ENCODE measurements at regions not wholly inside any gene's neighbourhood (a gene's known extent, or its start where the extent isn't known, plus 50 kb on each side); places are given as distances from the start of the nearest gene placed in this dataset.
"Not testable (repeated sequence)": the region's sequence is repeated elsewhere in the genome, so short reads cannot be mapped to it uniquely, and the experiment has no call there.

DNA sequence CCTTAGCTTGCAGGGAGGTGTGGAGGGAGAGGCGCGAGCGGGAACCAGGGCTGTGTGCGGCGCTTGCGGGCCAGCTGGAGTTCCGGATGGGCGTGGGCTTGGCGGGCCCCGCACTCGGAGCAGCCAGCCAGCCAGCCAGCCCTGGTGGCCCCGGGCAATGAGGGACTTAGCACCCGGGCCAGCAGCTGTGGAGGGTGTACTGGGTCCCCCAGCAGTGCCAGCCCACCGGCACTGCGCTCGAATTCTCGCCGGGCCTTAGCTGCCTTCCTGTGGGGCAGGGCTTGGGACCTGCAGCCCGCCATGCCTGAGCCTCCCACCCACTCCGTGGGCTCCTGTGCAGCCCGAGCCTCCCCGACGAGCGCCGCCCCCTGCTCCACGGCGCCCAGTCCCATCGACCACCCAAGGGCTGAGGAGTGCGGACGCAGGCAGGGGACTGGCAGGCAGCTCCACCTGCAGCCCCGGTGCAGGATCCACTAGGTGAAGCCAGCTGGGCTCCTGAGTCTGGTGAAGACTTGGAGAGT is 462.2 kb downstream of the ACTL7B start:
- not testable (repeated sequence) for DNase-seq

DNA sequence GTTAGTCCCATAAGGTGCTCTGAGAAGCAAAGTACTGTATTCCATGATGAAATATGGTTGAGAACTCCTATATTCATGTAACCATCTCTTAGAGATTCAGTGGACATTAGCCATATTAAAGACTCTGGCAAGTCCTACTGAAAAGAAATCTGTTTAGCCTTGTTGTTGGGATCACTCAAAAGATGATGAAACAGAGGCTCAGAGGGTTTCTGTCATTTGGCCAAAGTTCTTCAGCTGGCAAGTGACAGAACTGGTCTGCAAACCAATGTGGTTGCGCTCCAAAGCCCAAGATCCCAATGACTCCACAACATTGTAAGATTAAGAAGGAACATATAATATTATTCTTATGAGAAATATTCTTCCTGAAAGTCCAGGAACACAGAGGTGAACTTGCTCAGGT is 462.9 kb downstream of the ACTL7B start:
- DNase-seq, result no peak

DNA sequence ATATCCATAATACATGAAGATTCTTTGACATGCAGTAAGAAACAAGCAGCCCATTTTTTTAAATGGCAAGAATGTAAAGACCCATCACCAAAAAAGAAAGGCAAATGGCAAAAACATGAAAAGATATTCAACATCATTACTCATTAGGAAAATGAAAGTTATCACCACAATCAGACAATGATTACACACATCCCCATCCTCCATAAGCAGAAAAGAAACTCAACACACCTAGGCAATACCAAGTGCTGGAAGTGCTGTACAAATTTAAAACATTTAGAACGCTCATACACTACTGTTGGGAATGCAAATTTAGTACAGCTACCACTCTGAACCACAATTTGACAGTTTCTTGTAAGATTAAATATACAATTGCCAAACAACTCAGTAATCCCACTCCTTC is 466.7 kb downstream of the ACTL7B start:
- DNase-seq, result no peak

DNA sequence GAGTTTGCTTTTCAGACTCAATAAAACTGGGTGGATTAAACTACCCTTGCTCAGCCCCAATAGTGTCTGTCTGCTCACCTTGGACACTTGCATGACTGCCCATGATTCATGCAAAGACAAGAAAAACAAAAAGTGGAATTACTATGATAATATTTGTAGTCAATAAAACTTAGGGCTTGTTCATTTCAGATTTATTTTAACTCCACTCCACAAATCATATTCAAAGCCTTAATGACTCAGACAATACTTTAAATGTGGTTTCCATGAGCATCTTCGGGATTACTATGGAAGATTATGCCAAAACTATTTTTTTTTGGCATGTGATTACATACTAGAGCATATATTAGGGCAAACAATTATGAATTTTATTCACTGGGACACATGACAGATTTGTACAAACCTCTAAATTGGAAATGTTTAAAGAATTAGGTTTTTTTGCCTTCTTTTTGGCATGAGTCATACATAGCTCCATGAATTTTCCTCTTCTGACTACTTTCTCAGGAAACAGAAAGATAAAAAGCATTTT is 468.9 kb downstream of the ACTL7B start:
- DNase-seq, result no peak

DNA sequence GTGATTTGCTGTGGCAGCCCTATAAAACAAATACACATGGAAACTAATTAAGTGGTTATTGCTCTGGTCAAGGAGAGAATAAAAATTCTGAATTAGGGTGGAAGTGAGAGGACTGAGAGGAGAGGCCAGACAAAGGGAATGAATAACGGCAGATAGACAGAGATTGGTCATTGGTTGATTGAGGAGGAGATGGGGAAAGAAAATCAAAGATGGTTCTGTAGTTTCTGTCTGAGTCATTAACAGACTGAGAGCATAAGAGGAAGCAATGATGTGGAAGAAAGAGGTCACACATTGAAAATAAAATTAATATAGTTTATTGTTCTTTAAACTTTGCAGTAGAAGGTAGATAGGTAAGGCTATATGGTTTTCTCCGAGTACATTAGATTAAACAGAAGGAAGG is 469.8 kb downstream of the ACTL7B start:
- DNase-seq, result no peak

DNA sequence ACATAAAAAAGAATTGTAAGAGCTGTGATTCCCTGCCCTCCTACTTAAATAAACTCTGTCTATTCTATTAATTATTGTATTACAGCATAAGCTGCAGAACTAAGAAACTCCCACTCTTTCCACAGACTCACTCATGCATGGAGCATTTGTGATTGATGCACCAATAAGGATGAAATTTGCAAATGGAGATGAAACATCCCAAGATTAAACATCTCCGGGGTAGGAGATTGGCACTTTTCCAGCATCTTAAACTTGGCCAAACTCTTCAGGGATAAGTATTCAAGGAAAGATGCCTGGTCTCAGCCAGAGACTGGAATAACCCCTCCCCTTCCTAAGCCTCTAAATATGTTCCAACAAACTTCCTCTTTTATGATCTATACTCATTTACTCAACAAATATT is 472.0 kb downstream of the ACTL7B start:
- DNase-seq, result no peak

DNA sequence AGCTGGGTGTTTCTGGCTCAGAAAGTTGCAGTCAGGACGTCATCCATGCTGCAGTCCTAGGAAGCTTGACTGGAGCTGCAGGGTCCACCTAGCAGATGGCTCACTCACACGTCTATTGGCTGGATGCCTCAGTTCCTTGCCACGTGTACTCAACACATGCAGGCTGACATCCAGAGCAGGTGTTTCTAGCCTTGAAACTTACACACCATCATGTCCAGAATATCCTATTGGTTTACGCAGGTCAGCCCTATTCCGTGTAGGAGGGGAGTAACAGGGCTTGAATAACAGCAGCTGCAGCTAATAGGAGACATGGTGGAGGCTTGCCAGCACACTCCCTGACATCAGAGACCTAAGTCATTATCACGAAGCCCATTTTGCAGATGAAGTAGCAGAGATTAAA is 473.5 kb downstream of the ACTL7B start:
- DNase-seq, result no peak

DNA sequence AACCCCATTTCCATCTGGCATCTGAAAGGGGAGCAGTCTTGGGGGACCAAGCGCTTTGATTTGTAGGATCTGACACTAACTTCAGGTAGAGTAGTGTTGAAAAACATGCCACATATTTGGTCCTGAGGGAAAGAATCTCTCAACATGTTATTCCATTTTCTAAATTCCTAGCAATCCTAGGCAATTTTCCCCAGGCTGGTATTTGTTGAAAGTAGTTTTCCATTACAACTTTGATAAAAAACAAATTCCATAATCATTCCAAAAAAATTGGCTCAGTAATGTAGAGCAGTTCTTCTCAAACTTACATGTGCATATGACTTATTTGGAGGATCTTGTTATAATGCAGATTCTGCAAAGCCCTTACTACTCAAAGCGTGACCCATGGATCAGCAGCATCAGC is 477.9 kb downstream of the ACTL7B start:
- no peak for DNase-seq

DNA sequence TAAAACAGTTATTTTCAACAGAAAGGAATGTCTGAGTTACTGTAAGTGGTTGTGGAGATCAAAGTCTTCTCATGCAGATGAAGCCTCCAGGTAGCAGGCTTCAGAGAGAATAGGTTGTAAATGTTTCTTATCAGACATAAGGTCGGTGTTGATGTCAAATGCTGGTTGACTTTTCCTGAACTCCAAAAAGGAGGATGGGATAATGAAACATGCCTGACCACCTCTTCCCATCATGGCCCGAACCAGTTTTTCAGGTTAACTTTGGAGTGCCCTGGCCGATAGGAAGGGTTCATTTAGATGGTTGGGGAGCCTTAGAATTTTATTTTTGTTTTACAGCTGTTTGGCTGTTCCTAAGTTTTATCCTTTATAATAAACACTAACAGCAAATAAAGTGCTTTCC is 478.4 kb downstream of the ACTL7B start:
- DNase-seq, result no peak

DNA sequence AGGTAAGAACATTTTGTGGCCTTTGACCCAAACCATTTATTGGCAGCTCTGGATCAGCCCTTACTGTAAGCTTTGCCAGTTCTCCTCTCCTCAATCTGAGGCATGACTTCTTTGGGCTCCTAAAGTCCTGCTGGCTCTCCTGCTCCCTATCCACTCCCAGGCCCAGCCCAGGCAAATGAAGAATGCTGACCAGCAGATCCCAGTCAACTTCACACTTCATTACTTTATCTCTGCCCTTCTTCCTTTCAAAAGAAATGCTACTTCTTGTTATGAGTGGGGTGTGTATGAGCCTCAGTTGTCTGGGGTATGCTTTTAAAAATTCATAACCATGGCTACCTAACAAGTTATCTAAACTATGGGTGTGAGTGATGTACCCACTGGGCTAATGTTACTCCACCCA is 479.6 kb downstream of the ACTL7B start:
- DNase-seq, result no peak

DNA sequence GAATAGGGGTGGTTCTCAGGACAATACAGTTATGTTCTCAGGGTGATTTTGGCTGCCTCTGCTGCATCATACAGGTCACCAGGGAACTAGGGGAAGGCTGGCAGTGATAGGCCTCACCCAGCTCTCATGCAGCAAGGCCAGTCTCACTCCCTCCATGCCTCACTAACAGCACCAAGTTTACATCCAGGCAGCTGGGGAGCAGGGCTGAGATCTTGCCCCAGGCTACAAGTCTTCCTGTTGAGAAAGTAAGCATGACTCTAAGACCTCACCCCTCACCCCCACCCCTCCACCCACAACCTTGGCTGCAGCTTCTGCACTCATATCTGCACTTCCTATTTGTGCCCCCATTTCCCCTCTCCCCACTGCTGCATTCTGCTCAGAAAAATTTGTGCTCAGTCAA is 481.2 kb downstream of the ACTL7B start:
- DNase-seq, result no peak

DNA sequence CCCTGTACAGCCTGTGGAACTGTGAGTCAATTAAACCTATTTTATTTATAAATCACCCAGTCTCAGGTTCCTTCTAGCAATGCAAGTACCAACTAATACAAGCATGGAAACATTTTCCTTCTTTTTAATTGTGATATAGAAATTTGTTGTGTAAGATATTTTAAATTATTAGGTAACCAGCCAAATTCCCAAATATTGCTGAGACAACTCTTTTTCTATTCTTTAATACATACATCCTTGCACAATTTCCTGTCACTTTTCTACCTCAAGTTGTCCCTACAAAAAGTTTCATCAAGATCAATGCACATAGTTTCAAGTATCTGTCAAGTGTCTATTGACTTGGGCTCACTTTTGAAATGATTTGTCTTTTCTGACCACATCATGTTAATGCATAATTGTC is 488.6 kb downstream of the ACTL7B start:
- DNase-seq, result no peak

DNA sequence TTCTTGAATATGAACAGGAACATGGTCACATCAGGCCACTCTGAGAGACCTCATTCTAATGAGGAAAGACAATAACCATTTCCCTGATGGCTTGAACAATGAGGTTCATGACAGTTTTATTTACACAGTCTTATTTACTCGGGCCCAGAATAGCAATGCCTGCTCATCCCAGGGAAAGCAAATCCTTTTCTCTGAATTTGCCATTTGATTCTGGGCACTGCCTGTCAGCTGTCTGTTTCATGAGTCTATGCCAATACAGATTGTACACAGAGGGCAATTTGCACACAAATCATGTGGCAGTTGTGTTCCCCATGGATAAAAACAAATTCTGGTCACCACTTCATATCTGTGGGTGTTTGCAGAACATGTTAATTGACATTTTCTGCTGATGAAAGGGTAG is 492.5 kb downstream of the ACTL7B start:
- no peak for DNase-seq

DNA sequence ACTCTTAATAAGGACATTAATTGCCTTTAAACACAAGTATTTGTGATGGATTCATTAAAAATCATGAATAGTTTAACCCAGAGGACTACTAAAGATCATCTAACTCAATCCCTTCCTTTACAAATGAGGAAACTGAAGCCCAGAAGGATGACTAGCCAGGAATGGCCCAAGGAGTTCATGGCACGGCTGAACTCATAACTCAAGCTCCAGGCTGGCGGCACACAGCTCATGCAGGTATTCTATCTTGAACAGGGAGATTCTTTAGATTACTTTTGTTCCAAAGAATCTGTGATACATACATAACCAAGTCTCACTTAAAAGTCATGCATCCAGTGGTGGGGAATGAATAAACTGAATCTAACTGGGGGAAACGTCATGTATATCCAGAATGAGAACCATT is 495.5 kb downstream of the ACTL7B start:
- no peak for DNase-seq

DNA sequence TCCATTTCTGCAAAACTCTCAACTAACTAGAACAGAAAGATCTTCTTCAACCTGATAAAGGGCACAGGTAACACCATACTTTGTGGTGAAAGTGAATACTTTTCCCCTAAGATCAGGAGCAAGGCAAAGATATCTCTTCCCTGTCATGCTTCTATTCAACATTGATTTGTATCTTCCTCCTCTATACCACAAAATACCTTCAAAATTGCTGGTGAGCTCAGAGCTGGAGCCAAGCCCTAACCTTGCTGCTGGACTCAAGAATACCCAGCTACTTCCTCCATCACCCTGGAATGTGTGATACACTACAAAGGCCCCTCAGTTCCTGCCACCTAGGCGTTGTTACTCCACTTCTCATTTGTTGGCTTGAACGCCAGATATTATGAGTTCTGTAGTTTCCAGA is 499.0 kb downstream of the ACTL7B start:
- no peak for DNase-seq

DNA sequence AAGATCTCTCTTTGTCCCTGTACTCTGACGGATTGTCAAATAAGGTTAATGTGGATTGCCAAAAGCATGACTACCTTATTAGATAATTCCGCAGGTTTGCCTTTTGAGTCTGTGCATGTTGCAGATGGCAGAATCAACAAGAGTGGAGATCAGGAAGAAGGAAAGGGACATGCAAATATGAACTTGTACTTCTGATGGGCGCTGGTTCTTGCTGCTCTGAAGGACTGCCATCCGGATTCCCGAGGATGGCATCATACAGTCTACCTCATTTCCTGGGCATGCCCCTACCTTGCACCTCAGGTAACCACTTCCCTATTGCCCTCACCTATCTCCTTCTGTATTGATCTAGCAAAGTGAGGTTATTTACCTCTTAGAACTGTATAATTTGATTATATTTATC is 504.2 kb downstream of the ACTL7B start:
- DNase-seq, result no peak

DNA sequence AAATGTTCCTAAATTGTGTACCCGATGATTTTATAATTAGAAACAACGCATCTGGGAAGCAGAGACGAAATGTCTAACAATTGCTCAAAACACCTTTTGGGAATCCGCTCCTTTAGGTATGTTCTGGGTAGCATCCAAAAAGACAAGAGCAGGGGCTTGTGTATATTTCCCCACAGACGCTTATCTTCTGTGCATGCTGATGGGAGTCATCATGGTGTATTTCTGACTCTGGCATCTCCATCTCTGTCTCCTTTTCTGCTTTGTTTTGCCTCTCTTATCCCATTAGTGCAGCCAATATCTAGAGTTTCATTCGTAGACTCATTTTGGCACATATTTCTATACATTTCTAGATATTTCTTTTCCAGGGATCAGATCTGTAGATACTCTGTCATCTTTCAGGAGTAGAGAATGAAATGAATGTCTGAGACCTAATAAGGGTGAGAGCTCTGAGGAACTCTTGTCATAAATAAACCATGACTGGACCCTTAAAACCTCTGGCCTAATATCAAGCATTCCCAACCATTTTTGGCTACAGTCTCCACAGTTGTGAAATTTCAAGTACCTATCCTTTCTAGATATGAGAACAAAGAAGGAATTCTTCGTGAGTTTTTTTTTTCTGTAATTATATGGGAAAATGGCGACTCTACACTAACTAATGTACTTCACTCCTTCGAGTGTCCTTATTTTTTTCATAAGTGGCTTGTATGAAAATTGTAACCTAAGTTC is 508.2 kb downstream of the ACTL7B start:
- DNase-seq, result no peak

DNA sequence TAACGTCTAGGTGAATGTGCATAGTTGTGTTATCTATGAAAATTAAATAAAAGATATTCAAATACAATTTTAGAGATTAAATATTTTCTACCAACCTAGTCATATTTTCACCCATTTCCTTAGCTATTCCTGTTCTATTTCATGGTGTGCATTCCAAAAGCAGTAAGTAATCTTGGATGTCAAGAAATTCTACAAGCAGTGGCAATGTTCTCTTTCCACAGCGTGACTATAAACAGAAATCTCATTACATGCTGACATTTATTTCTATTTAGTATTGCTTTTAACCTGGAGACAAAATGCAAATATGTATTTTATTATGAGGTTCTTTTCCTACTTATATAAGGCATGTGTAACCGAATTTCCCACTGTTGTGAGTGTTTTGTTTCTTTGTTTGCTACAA is 510.0 kb downstream of the ACTL7B start:
- DNase-seq, result no peak

DNA sequence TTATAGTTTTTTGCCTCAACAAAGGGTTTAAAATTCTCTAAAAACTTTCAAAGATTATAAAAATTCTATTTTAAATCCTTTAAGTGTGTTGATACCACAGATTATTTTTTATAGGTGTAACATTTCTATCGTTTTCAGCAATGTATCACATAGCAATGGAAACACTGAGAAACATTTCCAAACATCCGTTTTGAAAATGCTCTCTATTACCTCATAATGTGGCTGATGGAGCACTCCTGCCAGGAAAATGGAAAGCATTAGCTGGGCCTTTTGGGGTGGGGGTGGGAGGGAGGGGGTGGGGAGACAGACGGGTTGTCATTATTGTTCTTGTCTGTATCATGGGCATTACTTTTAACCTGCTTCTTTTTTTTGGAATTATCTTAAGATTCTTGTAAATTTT is 516.5 kb downstream of the ACTL7B start:
- DNase-seq, result no peak

DNA sequence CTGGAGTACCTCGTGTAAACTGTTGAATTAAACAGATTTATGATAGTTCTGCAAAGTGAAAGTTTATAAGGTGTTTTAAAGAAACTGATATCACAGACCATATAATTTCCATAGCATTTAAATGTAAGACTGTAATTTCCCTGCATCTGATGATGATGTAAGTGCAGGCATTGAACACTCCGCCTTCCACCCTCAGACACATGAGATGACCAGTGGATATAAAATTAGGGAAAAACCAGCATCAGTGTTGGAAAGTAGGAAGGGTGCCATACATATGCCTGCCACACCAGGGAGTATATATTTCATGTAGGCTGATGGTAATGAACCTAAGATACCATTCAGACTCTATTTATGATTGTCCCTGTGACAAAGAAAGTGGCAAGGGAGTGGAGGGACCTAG is 519.2 kb downstream of the ACTL7B start:
- no peak for DNase-seq

DNA sequence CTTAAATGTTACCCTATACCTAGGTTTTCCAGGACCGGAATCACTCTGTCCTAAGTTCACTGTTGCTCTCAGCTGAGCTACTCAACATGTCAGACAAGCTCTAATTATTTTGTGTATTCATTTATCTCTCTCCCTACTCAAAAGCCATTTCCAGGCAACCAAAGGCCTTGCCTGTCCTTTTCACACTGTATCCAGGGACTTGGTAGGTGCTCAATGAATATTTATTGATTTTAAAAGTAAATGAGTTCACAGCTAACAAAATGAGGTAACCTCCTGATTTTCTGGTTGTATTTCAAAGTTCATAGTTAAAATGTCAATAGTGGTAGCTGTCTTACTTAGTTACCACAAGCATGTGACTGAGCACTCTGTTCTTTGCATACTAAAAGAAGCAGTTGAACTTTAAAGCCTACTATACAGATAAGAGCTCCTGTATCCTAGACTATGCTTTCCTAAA is 522.2 kb downstream of the ACTL7B start:
- no peak for DNase-seq

DNA sequence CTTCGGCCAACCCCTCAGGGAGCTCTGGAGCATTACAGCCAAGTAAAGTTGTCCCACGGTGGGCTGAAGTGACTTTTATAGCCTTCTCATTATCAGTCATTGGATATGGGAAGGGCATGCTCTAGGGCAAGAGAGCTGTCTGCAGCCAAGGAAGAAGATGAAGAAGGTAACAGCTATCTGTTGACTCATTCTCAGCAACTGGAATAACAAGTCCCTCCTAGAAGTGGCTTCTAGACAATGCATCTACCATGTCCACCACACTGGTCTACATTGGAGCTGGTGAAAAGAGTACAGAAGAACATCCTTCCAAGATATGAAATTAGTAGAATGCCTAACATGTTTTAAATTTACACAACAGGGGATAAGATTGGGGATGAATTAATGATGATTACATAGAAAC is 524.2 kb downstream of the ACTL7B start:
- no peak for DNase-seq

DNA sequence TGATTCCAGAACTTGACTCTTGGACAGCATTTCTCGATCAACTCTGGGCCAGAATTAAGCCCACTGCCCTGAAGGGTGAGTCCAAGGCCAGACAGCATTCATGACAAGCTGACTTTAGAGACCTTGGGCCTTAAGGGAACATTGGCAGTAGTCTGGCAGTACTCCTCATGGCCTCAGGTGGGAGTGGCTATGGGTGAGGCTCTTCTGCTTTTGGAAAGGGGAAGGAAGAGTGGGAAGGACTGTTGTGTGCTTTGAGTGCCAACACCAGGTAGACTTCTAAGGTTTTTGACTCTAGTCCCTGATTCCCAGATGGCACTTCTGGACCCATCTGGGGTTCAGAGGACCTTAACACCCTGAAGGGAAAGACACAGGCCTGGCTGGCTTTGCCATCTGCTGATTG is 530.4 kb downstream of the ACTL7B start:
- no peak for DNase-seq

DNA sequence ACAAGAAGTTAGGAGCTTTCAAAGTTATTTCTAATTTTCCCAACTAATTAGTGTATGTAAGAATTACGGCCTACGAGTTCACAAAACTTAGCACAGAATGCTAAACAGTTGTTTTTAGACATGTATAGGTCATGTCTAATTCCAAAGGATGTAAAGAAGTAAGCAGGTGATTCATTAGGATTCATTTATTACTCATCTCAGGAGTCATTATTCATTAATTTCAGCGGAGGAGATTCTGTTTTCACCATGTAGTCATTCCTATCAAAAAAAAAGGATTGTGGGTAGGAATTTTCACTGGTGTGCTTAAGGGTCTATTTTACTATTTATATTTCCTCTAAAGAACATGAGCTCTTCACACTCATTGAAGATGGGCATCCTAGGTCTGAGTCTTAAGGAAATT is 532.2 kb downstream of the ACTL7B start:
- DNase-seq, result no peak

All from NCI-H1417 treated with DMSO at 0.1 percent for 48 hours (cell line).